D721Med (cell line): ENCODE measurements at regions not wholly inside any gene's neighbourhood (a gene's known extent, or its start where the extent isn't known, plus 50 kb on each side); places are given as distances from the start of the nearest gene placed in this dataset.

Source experiments
- DNase-seq: peaks from one replicate; pipeline ENCODE4 v3.0.0; 2011; ENCODE audit warnings: low spot score; ENCODE audit not compliant: insufficient read length
- FAIRE-seq: peaks from 2 replicates; lab custom pipeline; 2011; peaks lifted over from hg19 to GRCh38; lab: Jason Lieb, UNC
- TF ChIP-seq, protein P1 (sequence below): IDR thresholded peaks from 2 replicates; pipeline ENCODE4 v1.5.1; 2012; ENCODE audit warnings: mild to moderate bottlenecking, control low read depth; ENCODE audit not compliant: insufficient read depth; ENCODE audit errors: missing control alignments

DNA sequence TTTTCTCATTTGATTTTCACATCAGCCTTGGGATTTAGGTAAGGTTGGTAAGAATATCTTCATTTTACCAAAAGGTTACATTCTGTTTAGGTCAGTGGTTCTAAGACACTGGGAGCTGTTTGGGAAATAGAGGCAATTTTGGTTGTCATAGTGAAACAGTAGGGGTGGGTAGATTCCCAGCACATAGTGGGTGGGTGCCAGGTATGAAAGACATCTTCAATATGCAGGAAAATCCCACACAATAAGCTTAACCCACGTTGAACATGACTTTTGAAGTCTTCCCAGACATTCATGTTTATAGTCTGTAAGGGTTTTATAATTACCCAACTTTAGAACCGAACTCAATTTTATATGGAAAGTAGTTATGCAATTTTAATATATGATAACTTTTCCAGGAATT, 249.6 kb downstream of the SNCA start:
- no peak for FAIRE-seq
- TF ChIP-seq, protein P1, sequence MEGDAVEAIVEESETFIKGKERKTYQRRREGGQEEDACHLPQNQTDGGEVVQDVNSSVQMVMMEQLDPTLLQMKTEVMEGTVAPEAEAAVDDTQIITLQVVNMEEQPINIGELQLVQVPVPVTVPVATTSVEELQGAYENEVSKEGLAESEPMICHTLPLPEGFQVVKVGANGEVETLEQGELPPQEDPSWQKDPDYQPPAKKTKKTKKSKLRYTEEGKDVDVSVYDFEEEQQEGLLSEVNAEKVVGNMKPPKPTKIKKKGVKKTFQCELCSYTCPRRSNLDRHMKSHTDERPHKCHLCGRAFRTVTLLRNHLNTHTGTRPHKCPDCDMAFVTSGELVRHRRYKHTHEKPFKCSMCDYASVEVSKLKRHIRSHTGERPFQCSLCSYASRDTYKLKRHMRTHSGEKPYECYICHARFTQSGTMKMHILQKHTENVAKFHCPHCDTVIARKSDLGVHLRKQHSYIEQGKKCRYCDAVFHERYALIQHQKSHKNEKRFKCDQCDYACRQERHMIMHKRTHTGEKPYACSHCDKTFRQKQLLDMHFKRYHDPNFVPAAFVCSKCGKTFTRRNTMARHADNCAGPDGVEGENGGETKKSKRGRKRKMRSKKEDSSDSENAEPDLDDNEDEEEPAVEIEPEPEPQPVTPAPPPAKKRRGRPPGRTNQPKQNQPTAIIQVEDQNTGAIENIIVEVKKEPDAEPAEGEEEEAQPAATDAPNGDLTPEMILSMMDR = no peak
- DNase-seq = no peak

- DNase-seq (no peak), FAIRE-seq (no peak)
- TF ChIP-seq, protein P1 = peak; percentile 17
These were observed 250.1 kb downstream of the SNCA start for GRCh38 chr4:89586864-89587263.

- FAIRE-seq = no peak
- DNase-seq = no peak
- TF ChIP-seq, protein P1 = no peak
These were observed 250.6 kb downstream of the SNCA start for GRCh38 chr4:89586318-89586717.

GRCh38 chr4:89582756-89583505, 254.0 kb downstream of the SNCA start:
- DNase-seq (no peak), FAIRE-seq (no peak)
- TF ChIP-seq, protein P1 = no peak

- TF ChIP-seq, protein P1 = no peak
- FAIRE-seq (no peak), DNase-seq (no peak)
These were observed 257.2 kb downstream of the SNCA start for GRCh38 chr4:89579771-89580170.

GRCh38 chr4:89576246-89576645, 260.7 kb downstream of the SNCA start:
- FAIRE-seq (no peak), DNase-seq (no peak)
- TF ChIP-seq, protein P1 = no peak

GRCh38 chr4:89575840-89576239, 261.1 kb downstream of the SNCA start:
- TF ChIP-seq, protein P1 = no peak
- FAIRE-seq = no peak

More at GRCh38 chr4:89575840-89576239, 261.1 kb downstream of the SNCA start:
- DNase-seq = no peak
